ENCODE measurements at regions not wholly inside any gene's neighbourhood (a gene's known extent, or its start where the extent isn't known, plus 50 kb on each side); places are given as distances from the start of the nearest gene placed in this dataset.

- TF ChIP-seq CTCF (conservative IDR thresholded peaks at IDR 0.05) = no peak
- no peak overlapping the region for H3K4me3 Mint-ChIP-seq
- no peaks in the 10 kb centered on the region for H3K4me1 Mint-ChIP-seq
- H3K27ac Mint-ChIP-seq (ENCODE audit: unreplicated experiment) = no peak overlapping the region
- H3K9me3 Mint-ChIP-seq = no peaks in the 10 kb centered on the region
- no peak for DNase-seq (ENCODE audit: low read depth, low spot score)
- H3K36me3 Mint-ChIP-seq (ENCODE audit: low read depth) = no peaks in the 10 kb centered on the region
- H3K27me3 Mint-ChIP-seq (ENCODE audit: low read depth) = no peaks in the 10 kb centered on the region
Measured at GRCh38 chr4:74632634-74633033, 161.7 kb downstream of the BTC start.

- TF ChIP-seq CTCF (conservative IDR thresholded peaks at IDR 0.05) = no peak
- Mint-ChIP-seq H3K27ac (ENCODE audit: unreplicated experiment) (no peak overlapping the region), H3K9me3 (no peaks in the 10 kb centered on the region)
Measured at GRCh38 chr4:74635074-74635473, 159.2 kb downstream of the BTC start.

GRCh38 chr4:74635490-74636123, 158.7 kb downstream of the BTC start:
- Mint-ChIP-seq H3K4me1 (no peaks in the 10 kb centered on the region), H3K36me3 (ENCODE audit: low read depth) (no peaks in the 10 kb centered on the region), H3K9me3 (no peaks in the 10 kb centered on the region), H3K27me3 (ENCODE audit: low read depth) (no peaks in the 10 kb centered on the region), H3K4me3 (no peak overlapping the region), H3K27ac (ENCODE audit: unreplicated experiment) (no peak overlapping the region)
- TF ChIP-seq CTCF (conservative IDR thresholded peaks at IDR 0.05) = no peak
- no peak for DNase-seq (ENCODE audit: low read depth, low spot score)

More at GRCh38 chr4:74635074-74635473, 159.2 kb downstream of the BTC start:
- H3K4me1 Mint-ChIP-seq = no peaks in the 10 kb centered on the region
- H3K4me3 Mint-ChIP-seq = no peak overlapping the region
- no peaks in the 10 kb centered on the region for H3K27me3 Mint-ChIP-seq (ENCODE audit: low read depth)
- no peaks in the 10 kb centered on the region for H3K36me3 Mint-ChIP-seq (ENCODE audit: low read depth)
- DNase-seq (ENCODE audit: low read depth, low spot score) = no peak

- H3K4me1 Mint-ChIP-seq = no peaks in the 10 kb centered on the region
- H3K27ac Mint-ChIP-seq (ENCODE audit: unreplicated experiment) = no peak overlapping the region
- H3K4me3 Mint-ChIP-seq = no peak overlapping the region
- no peak for DNase-seq (ENCODE audit: low read depth, low spot score)
- no peaks in the 10 kb centered on the region for H3K27me3 Mint-ChIP-seq (ENCODE audit: low read depth)
- no peaks in the 10 kb centered on the region for H3K36me3 Mint-ChIP-seq (ENCODE audit: low read depth)
- H3K9me3 Mint-ChIP-seq = no peaks in the 10 kb centered on the region
- no peak for TF ChIP-seq CTCF (conservative IDR thresholded peaks at IDR 0.05)
Measured at GRCh38 chr4:74638001-74638400, 156.3 kb downstream of the BTC start.

GRCh38 chr4:74638689-74639088, 155.6 kb downstream of the BTC start:
- Mint-ChIP-seq H3K27ac (ENCODE audit: unreplicated experiment) (no peak overlapping the region), H3K9me3 (no peaks in the 10 kb centered on the region), H3K36me3 (ENCODE audit: low read depth) (no peaks in the 10 kb centered on the region), H3K27me3 (ENCODE audit: low read depth) (no peaks in the 10 kb centered on the region), H3K4me1 (no peaks in the 10 kb centered on the region), H3K4me3 (no peak overlapping the region)
- no peak for TF ChIP-seq CTCF (conservative IDR thresholded peaks at IDR 0.05)
- no peak for DNase-seq (ENCODE audit: low read depth, low spot score)

Measured in neural crest cell (in vitro differentiated cells).